NCI-H748 treated with DMSO at 0.1 percent for 48 hours (cell line): ENCODE measurements at regions not wholly inside any gene's neighbourhood (a gene's known extent, or its start where the extent isn't known, plus 50 kb on each side); places are given as distances from the start of the nearest gene placed in this dataset.
"Not testable (repeated sequence)": the region's sequence is repeated elsewhere in the genome, so short reads cannot be mapped to it uniquely, and the experiment has no call there.

Source experiments
- DNase-seq: peaks from one replicate; lab custom pipeline; 2025; lab: John Stamatoyannopoulos, UW

- no peak for DNase-seq
These were observed 84.1 kb upstream of the MED13L start for GRCh38 chr12:116361414-116362223.

GRCh38 chr12:116365114-116365513, 87.6 kb upstream of the MED13L start:
- no peak for DNase-seq

GRCh38 chr12:116365606-116366455, 88.3 kb upstream of the MED13L start:
- no peak for DNase-seq

DNA sequence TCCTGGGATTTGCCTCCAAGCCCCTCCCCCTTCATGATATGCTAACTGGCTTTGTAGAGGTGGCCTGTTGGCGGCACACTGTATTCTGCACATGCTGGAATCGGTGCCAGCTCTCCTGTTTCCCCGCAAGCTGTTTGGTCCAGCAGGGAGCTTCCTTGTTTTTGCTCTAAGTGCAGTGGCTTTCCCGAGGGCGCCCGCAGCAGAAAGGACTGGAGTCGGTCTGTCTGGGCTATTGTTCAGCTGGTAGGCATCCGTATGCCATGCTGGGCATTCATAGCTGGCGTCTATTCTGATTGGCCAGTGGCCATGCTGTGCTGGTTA, 88.9 kb upstream of the MED13L start:
- no peak for DNase-seq

GRCh38 chr12:116366824-116367223, 89.3 kb upstream of the MED13L start:
- no peak for DNase-seq

DNA sequence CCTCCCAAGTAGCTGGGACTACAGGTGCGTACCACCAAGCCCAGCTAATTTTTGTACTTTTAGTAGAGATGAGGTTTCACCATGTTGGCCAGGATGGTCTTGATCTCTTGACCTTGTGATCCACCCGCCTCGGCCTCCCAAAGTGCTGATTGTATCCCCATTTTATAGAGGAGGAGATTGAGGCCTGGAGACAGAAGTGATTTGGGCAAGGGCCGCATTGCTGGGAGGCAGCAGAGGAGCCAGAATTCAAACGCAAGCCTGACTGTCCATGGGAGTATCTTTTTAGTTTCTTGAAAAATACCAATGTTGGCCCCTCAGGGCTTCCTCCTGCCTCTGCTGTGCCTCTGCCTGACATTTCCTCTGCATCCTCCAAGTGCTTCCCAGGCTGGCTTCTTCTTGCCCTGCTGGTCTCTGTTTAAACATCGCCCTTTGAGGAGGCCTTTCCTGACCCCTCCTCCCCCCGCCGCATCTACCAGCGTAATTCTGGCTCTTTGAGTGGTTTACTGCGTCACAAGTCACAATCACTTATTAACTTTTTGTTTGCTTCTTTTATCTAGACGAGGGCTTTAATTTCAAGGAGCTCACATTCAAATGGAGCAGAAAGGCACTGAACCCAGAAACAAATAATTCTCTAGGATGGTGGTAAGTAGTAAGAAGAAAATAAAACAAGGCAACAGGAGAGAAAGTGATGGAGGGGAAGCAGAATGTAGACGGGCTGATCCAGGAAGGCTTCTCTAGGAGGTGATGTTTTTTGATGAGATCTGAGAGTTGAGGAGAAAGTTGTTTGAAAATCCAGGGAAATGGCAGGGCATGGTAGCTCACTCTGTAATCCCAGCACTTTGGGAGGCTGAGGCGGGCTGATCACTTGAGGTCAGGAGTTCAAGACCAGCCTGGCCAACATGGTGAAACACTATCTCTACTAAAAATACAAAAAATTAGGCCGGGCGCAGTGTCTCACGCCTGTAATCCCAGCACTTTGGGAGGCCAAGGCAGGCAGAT, 91.0 kb upstream of the MED13L start:
- DNase-seq, result no peak

GRCh38 chr12:116370004-116370404, 92.5 kb upstream of the MED13L start:
- DNase-seq, result no peak

GRCh38 chr12:116370886-116371580, 93.5 kb upstream of the MED13L start:
- DNase-seq, result no peak

DNA sequence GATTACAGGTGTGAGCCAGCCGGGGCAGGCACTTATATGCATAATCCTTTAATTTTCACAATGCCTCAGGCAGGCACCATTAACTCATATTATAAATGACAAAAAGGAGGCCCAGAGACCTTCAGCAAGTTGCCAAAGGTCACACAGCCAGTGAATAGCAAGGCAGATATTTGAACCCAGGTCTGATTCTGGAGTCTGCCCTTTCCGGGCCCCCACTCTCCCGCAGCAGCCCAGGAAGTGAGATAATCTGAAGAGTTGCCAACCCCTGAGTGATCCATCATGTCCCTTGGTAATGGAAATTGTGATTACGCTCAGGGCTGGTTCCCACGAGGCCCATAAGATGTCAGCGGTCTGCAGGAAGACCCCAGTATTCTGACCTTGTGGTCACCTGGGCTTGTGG, 95.3 kb upstream of the MED13L start:
- DNase-seq, result no peak

GRCh38 chr12:116373572-116374206, 96.2 kb upstream of the MED13L start:
- DNase-seq, result no peak

DNA sequence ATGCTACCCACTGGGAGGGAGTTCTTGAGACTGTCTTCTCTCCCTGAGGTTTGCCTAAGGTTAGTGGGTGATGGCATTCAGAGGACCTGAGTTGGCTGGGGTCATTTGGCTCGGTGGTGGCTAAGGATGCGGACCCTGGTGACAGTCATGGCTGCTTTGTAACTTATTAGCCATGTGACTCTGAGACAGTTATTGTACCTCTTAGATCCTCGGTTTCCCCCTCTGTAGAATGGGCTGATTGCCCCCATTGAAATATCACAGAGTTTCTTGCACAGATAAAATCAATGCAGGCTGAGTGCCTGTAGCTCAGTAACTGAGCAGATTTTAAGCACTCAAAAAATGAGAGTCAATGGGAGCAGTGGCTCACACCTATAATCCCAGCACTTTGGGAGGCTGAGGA, 96.7 kb upstream of the MED13L start:
- DNase-seq, result no peak

DNA sequence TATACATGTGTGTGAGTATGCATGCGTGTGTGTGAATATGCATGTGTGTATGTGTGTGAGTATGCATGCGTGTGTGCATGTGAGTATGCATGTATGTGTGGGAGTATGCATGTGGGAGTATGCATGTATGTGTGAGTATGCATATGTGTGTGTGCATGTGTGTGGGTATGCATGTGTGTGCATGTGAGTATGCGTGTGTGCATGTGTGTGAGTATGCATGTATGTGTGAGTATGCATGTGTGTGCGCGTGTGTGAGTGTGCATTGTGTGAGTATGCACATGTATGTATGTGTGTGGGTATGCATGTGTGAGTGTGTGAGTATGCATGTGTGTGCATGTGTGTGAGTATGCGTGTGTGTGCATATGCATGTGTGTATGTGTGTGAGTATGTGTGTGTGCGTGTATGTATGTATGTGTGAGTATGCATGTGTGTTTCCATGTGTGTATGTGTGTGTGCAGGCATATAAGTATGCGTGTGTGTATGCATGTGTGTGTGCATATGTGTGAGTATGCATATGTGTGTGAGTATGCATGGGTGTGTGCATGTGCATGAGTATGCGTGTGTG, 97.9 kb upstream of the MED13L start:
- no peak for DNase-seq

DNA sequence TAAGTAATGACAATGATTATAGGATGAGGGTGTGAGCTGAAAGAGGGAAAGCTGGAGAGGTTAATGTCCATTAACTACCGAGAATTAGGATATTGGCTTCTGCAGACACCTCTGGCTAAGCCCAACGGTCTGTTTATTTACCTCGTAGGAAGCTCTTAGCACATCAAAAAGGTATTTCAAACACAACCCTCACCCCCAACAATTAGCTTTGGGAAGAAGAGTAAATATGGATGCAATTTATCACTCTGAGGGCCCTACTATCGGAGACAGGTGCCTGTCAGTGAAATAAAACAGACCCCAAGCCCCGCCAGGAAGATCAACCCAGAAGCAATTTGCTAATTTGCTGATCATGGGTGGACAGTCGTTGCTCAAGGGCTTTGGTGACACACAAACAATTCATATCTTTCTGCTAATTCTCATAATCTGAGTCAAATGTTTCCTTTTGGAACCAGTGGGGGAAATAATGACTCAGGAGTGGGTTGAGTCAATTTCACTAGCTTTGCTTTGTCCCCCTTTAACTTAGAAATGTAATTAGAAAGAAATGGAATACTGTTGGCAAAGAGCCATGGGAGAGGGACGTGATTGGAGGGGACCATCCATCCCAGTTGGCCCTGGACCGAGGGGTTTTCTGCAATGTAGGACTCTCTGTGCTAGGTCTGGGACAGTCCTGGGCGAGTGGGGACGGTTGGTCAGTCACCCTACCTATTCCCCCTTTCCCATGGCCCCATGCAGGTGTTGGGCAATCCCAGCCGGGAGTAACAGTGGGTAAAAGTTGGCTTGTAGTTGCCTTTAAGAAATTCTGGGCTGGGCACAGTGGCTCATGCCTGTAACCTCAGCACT, 99.1 kb upstream of the MED13L start:
- DNase-seq, result peak; percentile 98

- DNase-seq, result not testable (repeated sequence)
These were observed 99.7 kb upstream of the MED13L start for GRCh38 chr12:116377194-116377571.

DNA sequence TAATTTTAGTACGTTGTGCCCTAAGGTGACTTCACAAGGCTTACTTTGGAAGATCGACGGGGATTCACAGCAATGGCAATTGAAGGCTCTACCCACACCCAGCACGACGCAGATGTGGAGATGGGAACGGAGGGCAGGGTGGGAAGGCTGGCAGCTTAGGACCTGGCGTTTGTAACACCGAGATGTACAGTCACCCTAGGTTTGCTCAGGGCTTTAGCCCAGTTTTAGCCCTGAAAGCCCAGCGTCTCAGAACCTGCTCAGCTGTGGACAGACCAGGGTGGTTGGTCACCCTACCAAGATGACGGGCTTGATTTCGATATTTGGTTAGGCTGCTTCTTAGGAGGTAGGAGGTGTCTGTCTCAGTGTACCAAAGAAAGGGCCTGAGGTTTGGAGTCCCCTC, 100.5 kb upstream of the MED13L start:
- no peak for DNase-seq

DNA sequence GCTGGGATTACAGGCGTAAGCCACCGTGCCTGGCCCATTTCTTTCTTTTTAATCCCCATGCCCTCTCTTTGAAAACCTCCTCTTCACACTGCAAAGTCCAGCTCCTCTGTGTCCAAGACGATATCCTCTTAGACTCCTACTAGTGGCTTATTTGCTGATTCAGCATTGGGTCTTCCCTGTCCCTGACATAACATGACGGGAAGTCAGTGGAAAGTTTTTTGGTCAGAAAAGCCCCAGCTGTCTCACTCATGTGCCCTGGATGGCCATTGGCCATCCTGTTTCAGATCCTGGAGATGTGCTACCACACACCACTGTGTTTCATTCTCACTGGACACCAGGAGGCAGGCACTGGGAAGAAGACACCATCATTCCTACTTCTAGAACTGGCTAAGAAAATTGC, 102.6 kb upstream of the MED13L start:
- DNase-seq, result no peak

DNA sequence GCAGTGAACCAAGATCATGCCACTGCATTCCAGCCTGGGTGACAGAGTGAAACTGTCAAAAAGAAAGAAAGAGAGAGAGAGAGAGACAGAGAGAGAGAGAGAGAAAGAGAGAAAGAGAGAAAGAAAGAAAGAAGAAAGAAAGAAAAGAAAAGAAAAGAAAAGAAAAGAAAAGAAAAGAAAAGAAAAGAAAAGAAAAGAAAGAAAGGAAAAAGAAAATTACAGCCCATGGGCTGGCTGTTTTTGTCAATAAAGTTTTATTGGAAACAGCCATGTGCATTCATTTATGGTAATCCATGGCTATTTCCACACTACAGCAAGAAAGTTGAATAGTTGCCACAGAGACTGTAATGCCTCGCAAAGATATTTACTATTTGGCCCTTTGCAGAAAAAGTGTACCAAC, 103.2 kb upstream of the MED13L start:
- not testable (repeated sequence) for DNase-seq

DNA sequence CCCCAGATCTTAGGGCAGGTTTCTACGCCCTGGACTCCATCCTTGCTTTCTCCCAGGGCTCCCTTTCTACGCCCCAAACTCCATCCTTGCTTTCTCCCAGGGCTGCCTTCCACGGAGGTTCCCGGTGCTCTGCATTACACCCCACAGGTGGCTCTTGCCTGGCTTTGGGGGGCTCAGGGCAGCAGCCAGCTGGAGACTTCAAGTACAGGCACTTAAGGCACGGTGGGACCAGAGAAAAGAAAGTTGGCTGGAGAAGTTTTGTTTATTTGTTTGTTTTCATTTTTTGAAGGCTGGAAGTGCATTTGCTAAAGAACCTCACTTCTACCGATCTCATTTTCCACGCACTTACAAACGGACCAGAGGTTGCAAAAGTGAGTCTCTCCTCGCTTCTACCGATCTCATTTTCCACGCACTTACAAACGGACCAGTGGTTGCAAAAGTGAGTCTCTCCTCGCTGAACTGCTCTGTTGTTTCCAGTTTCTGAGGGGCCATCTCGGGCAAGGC, 103.8 kb upstream of the MED13L start:
- DNase-seq, result no peak
